CD4-positive, CD25-positive, alpha-beta regulatory T cell (primary cell): ENCODE measurements at regions not wholly inside any gene's neighbourhood (a gene's known extent, or its start where the extent isn't known, plus 50 kb on each side); places are given as distances from the start of the nearest gene placed in this dataset.
"Not testable (repeated sequence)": the region's sequence is repeated elsewhere in the genome, so short reads cannot be mapped to it uniquely, and the experiment has no call there.

Experiments
- ATAC-seq, 2 donors: fragments of 150-1000 bp; cut with Tn5 transposase; one replicate each; pipeline ENCODE4 v1.10.0; 2021; ENCODE audit warnings: low read depth in 2 of 2, moderate number of reproducible peaks in 2 of 2, moderate library complexity in 1 of 2
- DNase-seq, 3 donors: peaks; one replicate each; pipeline versions ENCODE4 v3.0.0 to v3.0.0-alpha.2; 2012 to 2022; ENCODE audit warnings: mixed read lengths in 1 of 3
- H3K27ac ChIP-seq: one replicate; pipeline ENCODE4 v1.7.0; 2013; ENCODE audit warnings: mild to moderate bottlenecking, low read length; ENCODE audit not compliant: insufficient read depth, poor library complexity, severe bottlenecking
- H3K27me3 ChIP-seq: one replicate; pipeline ENCODE4 v1.7.0; 2013; ENCODE audit warnings: low read length; ENCODE audit not compliant: control insufficient read depth, insufficient read depth
- H3K36me3 ChIP-seq: one replicate; pipeline ENCODE4 v1.7.0; 2013; ENCODE audit warnings: mild to moderate bottlenecking, low read length, moderate library complexity; ENCODE audit not compliant: control insufficient read depth, insufficient read depth
- H3K4me1 ChIP-seq: 2 replicates; pipeline ENCODE4 v1.7.0; 2013; ENCODE audit warnings: mild to moderate bottlenecking, low read length; ENCODE audit not compliant: insufficient read depth, control insufficient read depth, poor library complexity, severe bottlenecking
- H3K4me3 ChIP-seq: one replicate; pipeline ENCODE4 v1.7.0; 2013; ENCODE audit warnings: low read depth, mild to moderate bottlenecking, low read length, moderate library complexity
- H3K9me3 ChIP-seq, 2 experiments: 1 replicate in 1 of 2; 2 replicates in 1 of 2; pipeline ENCODE4 v1.7.0; 2013; ENCODE audit warnings: low read length in 2 of 2, mild to moderate bottlenecking in 1 of 2, moderate library complexity in 1 of 2; ENCODE audit not compliant: control insufficient read depth in 2 of 2
- H3K27ac Mint-ChIP-seq, 3 donors: one replicate each; pipeline ENCODE4 v1.8.0; 2020 to 2022; ENCODE audit warnings: mild to moderate bottlenecking in 3 of 3, mixed read lengths in 3 of 3, moderate library complexity in 2 of 3
- H3K27me3 Mint-ChIP-seq: one replicate; pipeline ENCODE4 v1.8.0; 2022; ENCODE audit warnings: mild to moderate bottlenecking, mixed read lengths
- H3K36me3 Mint-ChIP-seq: one replicate; pipeline ENCODE4 v1.8.0; 2020; ENCODE audit warnings: mixed read lengths
- H3K4me1 Mint-ChIP-seq, 4 donors: one replicate each; pipeline ENCODE4 v1.8.0; 2020 to 2022; ENCODE audit warnings: mixed read lengths in 4 of 4, mild to moderate bottlenecking in 1 of 4
- H3K4me3 Mint-ChIP-seq, 4 donors: one replicate each; pipeline ENCODE4 v1.8.0; 2020 to 2022; ENCODE audit warnings: mild to moderate bottlenecking in 4 of 4, mixed read lengths in 4 of 4, moderate library complexity in 3 of 4
- H3K9me3 Mint-ChIP-seq, 7 donors: one replicate each; pipeline ENCODE4 v1.8.0; 2020 to 2022; ENCODE audit warnings: mixed read lengths in 7 of 7, mild to moderate bottlenecking in 3 of 7, moderate library complexity in 2 of 7

GRCh38 chr21:5154641-5154982 is 5366.8 kb upstream of the TPTE start:
- not testable (repeated sequence) for H3K9me3 Mint-ChIP-seq, H3K27ac Mint-ChIP-seq, H3K9me3 ChIP-seq, H3K4me1 Mint-ChIP-seq, H3K36me3 ChIP-seq, H3K4me1 ChIP-seq, H3K4me3 ChIP-seq, H3K27me3 Mint-ChIP-seq, H3K27me3 ChIP-seq, H3K36me3 Mint-ChIP-seq
- H3K4me3 Mint-ChIP-seq: peak overlapping the region in 1 of 4 donors; percentile 29
- DNase-seq (peak; percentile 79 to 92 (median 83)), ATAC-seq (peak; percentile 99)
- peak overlapping the region; percentile 55 for H3K27ac ChIP-seq

DNA sequence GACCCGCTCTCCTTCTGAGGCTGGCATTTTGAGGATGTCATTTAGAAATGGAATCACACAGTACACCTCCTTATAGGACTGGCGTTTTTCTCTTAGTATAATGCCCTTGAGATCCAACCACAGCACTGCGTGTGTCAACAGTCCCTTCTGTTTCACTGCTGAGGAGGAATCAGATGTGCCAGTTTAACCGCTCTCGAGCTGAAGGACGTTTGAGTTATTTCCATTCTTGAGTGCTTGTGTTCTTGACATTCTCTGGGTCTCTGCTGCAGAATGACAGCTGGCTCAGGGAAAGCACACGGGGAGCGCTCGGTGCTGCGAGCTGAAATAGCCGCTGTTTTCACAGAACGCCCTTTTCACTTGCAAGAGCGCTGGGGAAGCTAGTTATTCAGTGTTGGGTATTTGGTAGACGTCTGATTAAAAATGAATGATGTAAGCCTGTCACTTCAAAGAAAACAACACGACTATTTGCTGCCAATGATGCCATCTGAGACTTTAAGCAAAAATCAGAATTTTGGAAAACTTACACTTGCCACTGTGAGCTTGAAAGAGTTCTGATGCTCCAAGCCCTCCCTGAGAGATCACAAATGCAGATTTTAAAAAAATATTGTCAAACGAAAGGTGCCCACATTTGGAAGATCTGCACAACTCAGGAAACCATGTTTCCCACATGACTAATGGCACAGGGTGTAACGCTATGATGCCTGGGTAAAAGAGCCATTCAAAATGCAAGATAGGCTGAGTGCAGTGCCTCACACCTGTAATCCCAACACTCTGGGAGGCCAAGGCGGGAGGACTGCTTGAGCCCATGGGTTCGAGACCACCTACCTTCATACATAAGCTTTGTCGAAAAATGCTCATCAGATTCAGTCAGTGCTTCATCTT is 5358.4 kb upstream of the TPTE start:
- ATAC-seq, H3K9me3 Mint-ChIP-seq, H3K27me3 ChIP-seq, H3K9me3 ChIP-seq, H3K4me3 ChIP-seq, H3K36me3 ChIP-seq, H3K36me3 Mint-ChIP-seq, DNase-seq, H3K4me1 Mint-ChIP-seq, H3K4me3 Mint-ChIP-seq, H3K27me3 Mint-ChIP-seq, H3K27ac Mint-ChIP-seq, H3K4me1 ChIP-seq, H3K27ac ChIP-seq: not testable (repeated sequence)

DNA sequence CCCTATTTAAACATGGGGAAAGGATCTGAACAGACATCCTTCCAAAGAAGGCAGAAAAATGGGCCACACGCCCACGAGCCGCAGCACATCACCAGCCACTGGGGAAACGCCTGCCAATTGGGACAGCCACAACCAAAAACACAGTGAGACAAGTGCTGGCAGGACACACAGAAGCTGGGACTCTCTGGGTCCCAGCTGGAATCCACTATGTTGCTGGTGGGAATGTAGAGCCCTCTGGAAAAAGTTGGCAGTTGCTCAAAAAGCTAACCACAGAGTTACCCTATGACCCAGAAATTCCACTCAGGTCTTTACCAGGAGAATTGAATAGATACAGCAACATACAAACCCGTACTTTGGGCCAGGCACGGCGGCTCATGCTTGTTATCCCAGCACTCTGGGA is 5355.6 kb upstream of the TPTE start:
- not testable (repeated sequence) for H3K9me3 ChIP-seq, H3K27ac ChIP-seq, H3K4me1 ChIP-seq, ATAC-seq, H3K4me3 Mint-ChIP-seq, H3K9me3 Mint-ChIP-seq, H3K4me3 ChIP-seq, H3K4me1 Mint-ChIP-seq, H3K27me3 Mint-ChIP-seq, H3K27me3 ChIP-seq, H3K27ac Mint-ChIP-seq, DNase-seq, H3K36me3 ChIP-seq, H3K36me3 Mint-ChIP-seq
